ENCODE measurements at regions not wholly inside any gene's neighbourhood (a gene's known extent, or its start where the extent isn't known, plus 50 kb on each side); places are given as distances from the start of the nearest gene placed in this dataset.

GRCh38 chr6:9437836-9438235 is 977.0 kb downstream of the TFAP2A start (continued):
- TF ChIP-seq GLMP (CRISPR knock-in tag; IDR thresholded peaks at IDR 0.05; ENCODE audit: borderline replicate concordance) (no peak), TBP (CRISPR knock-in tag; IDR thresholded peaks at IDR 0.05) (no peak), SP4 (CRISPR knock-in tag; IDR thresholded peaks at IDR 0.05) (no peak), ZNF10 (CRISPR knock-in tag; IDR thresholded peaks at IDR 0.05; ENCODE audit: borderline replicate concordance, low read depth) (no peak), SKI (IDR thresholded peaks at IDR 0.05; ENCODE audit: partially characterized antibody) (no peak), ZNF784 (CRISPR knock-in tag; IDR thresholded peaks at IDR 0.05; ENCODE audit: borderline replicate concordance) (no peak), MXD1 (CRISPR knock-in tag; IDR thresholded peaks at IDR 0.05) (no peak), ARID3A (IDR thresholded peaks at IDR 0.05; ENCODE audit: low read depth, low read length) (no peak), ZNF558 (CRISPR knock-in tag; IDR thresholded peaks at IDR 0.05; ENCODE audit: borderline replicate concordance) (no peak), KDM6A (CRISPR knock-in tag; IDR thresholded peaks at IDR 0.05; ENCODE audit: low read depth) (no peak)

- no peak overlapping the region for H3K9ac ChIP-seq (ENCODE audit: insufficient read depth, low read depth, low read length)
- in situ Hi-C loops (cut with HindIII; ENCODE audit: extremely low pct_ligation_motif_present, low pct_unique_long_range_greater_than_20kb) (no loop called here), intact Hi-C loops (cut with micrococcal nuclease; ENCODE audit: unreplicated experiment) (no loop called here)
- 16% methylated on average over 4 of the region's 4 CpGs for WGBS (ENCODE audit: low lambda C conversion rate)
- H3K27ac ChIP-seq (ENCODE audit: extremely low read length, insufficient read depth, low read length), result no peak overlapping the region
- H3K4me2 ChIP-seq (ENCODE audit: low read depth, low read length), result no peak overlapping the region
- H3K27me3 ChIP-seq (ENCODE audit: control insufficient read depth in 1 of 2, insufficient read depth in 2 of 2, low read length in 2 of 2), result no peaks in the 10 kb centered on the region
- H3K4me1 ChIP-seq (ENCODE audit: insufficient read depth, low read length), result no peaks in the 10 kb centered on the region
- peaks cover 72% of the 10 kb centered on the region for H3K9me3 ChIP-seq (ENCODE audit: low read length)
- no peaks in the 10 kb centered on the region for H3K36me3 ChIP-seq (replicated peaks in 1 of 2; ENCODE audit: control insufficient read depth in 1 of 2, insufficient read depth in 2 of 2, low read length in 2 of 2)
- ChIA-PET POLR2A (no interaction called here), CTCF (ENCODE audit: low intra/inter-chr PET ratio, low total read pairs) (no interaction called here)
- ATAC-seq (no peak), DNase-seq (ENCODE audit: low spot score) (no peak), FAIRE-seq (no peak)
- no peak overlapping the region for H2AFZ ChIP-seq (ENCODE audit: low read length)
- no peaks in the 10 kb centered on the region for H3K79me2 ChIP-seq (ENCODE audit: insufficient read depth, low read length)
- no peaks in the 10 kb centered on the region for H4K20me1 ChIP-seq (ENCODE audit: insufficient read depth, low read length)
- no TSS peak for BruUV-seq (replicated peaks)
- H3K4me3 ChIP-seq (replicated peaks in 1 of 3; ENCODE audit: insufficient read depth in 1 of 3, low read depth in 2 of 3, low read length in 3 of 3), result no peak overlapping the region
- TF ChIP-seq SAFB2 (CRISPR knock-in tag; IDR thresholded peaks at IDR 0.05; ENCODE audit: borderline replicate concordance, low read depth) (no peak), KDM6A (CRISPR knock-in tag; IDR thresholded peaks at IDR 0.05; ENCODE audit: low read depth) (no peak), YY1 (IDR thresholded peaks at IDR 0.05; ENCODE audit: insufficient read depth, insufficient replicate concordance, low read depth, low read length) (no peak), LCORL (IDR thresholded peaks at IDR 0.05) (no peak), LCORL (CRISPR knock-in tag; IDR thresholded peaks at IDR 0.05) (no peak), ZNF230 (CRISPR knock-in tag; IDR thresholded peaks at IDR 0.05) (no peak), MXD1 (CRISPR knock-in tag; IDR thresholded peaks at IDR 0.05) (no peak), HDAC6 (IDR thresholded peaks at IDR 0.05; ENCODE audit: low read depth, low read length) (no peak), ZNF563 (CRISPR knock-in tag; IDR thresholded peaks at IDR 0.05) (no peak), ELF1 (CRISPR knock-in tag; IDR thresholded peaks at IDR 0.05) (no peak), BCL3 (CRISPR knock-in tag; IDR thresholded peaks at IDR 0.05) (no peak), TMF1 (CRISPR knock-in tag; IDR thresholded peaks at IDR 0.05; ENCODE audit: low read depth) (no peak)
Measured at GRCh38 chr6:9435281-9435680, 979.6 kb downstream of the TFAP2A start.

Data from HepG2 (cell line).